SH-SY5Y (cell line): ENCODE measurements at regions not wholly inside any gene's neighbourhood (a gene's known extent, or its start where the extent isn't known, plus 50 kb on each side); places are given as distances from the start of the nearest gene placed in this dataset.

Experiments used
- GATA2 ChIP-seq: IDR thresholded peaks from 2 replicates; pipeline ENCODE4 v1.6.1; 2011; ENCODE audit warnings: mild to moderate bottlenecking, low read depth, low read length
- GATA3 ChIP-seq: IDR thresholded peaks from 2 replicates; pipeline ENCODE4 v1.6.1; 2011; ENCODE audit warnings: low read depth, mild to moderate bottlenecking, low read length, moderate library complexity

GRCh38 chr5:168015506-168015905 is 275.9 kb upstream of the WWC1 start:
- no peak for TF ChIP-seq GATA2
- TF ChIP-seq GATA3: no peak
